Adrenal gland (tissue), 9 donors: ENCODE measurements at regions not wholly inside any gene's neighbourhood (a gene's known extent, or its start where the extent isn't known, plus 50 kb on each side); places are given as distances from the start of the nearest gene placed in this dataset.
A peak's percentile ranks its signal among the peaks of the same experiment; 100 is the strongest.

Experiments used
- DNase-seq, 7 donors: peaks; one replicate each; pipeline ENCODE4 v3.0.0-alpha.2; 2019 to 2020
- H3K27ac ChIP-seq, 5 donors: fragments of 200-600 bp; sonication (generic) in 4 of 5; 1 replicate in 3 of 5; 2 replicates in 2 of 5; pipeline versions ENCODE4 v1.5.1 to v1.8.0; 2016 to 2020; ENCODE audit warnings: mild to moderate bottlenecking in 1 of 5
- H3K27me3 ChIP-seq: fragments of 200-600 bp; 2 replicates; pipeline ENCODE4 v1.8.0; 2021
- H3K36me3 ChIP-seq, 2 donors: fragments of 200-600 bp; replicated peaks in 1 of 2; 1 replicate in 1 of 2; 2 replicates in 1 of 2; pipeline versions ENCODE4 v1.5.1 to v1.8.0; 2018 to 2022
- H3K4me1 ChIP-seq, 2 donors: fragments of 200-600 bp; replicated peaks in 1 of 2; 1 replicate in 1 of 2; 2 replicates in 1 of 2; pipeline versions ENCODE4 v1.5.1 to v1.8.0; 2018 to 2021
- H3K4me3 ChIP-seq, 4 donors: fragments of 200-600 bp; sonication (generic) in 3 of 4; one replicate each; pipeline ENCODE4 v1.5.1; 2016 to 2018
- H3K9me3 ChIP-seq, 3 donors: fragments of 200-600 bp; sonication (generic) in 1 of 3; replicated peaks in 1 of 3; 1 replicate in 2 of 3; 2 replicates in 1 of 3; pipeline versions ENCODE4 v1.5.1 to v1.8.0; 2016 to 2021
- CTCF ChIP-seq, 6 experiments: fragments of 450-650 bp in 4 of 6; fragments of 200-600 bp in 2 of 6; sonication (generic) in 1 of 6; IDR thresholded peaks; 1 replicate in 5 of 6; 2 replicates in 1 of 6; pipeline versions ENCODE4 v1.5.1 to v1.8.0; 2016 to 2021; ENCODE audit warnings: antibody characterized with exemption in 6 of 6, mild to moderate bottlenecking in 2 of 6, moderate library complexity in 1 of 6
- POLR2A ChIP-seq, 2 donors: fragments of 450-650 bp; IDR thresholded peaks; one replicate each; pipeline ENCODE4 v1.6.1; 2017; ENCODE audit warnings: antibody characterized with exemption in 2 of 2, mild to moderate bottlenecking in 2 of 2, moderate library complexity in 1 of 2
- WGBS, 4 donors: extraction: QIAGEN DNeasy Blood & Tissue Kit in 2 of 4; methylation state at CpG; one replicate each; pipeline versions ENCODE4 v1.1.5 to v1.1.7; 2013 to 2017; 5-methylcytosine and 5-hydroxymethylcytosine counted together
- intact Hi-C, 2 donors: fragments of 100-400 bp; cut with DNase I; formaldehyde crosslinking; loops; one replicate each; pipeline versions ENCODE4 v1.14.1 to v1.15.0; 2022 to 2023
- donor health status: healthy with polysubstance abuse.
- donor health status: Bipolar disorder and iron deficiency.
- donor health status: DM: yes; HTN: yes; CAD: no.
- donor health status: DM: no; HTN: no; CAD: no.
- donor health status: DM: no; HTN: no; CAD: no.

- DNase-seq, result no peak
- Histone ChIP-seq H3K27me3 (no peaks in the 10 kb centered on the region), H3K4me1 (no peaks in the 10 kb centered on the region), H3K36me3 (no peaks in the 10 kb centered on the region), H3K4me3 (no peak overlapping the region), H3K9me3 (no peaks in the 10 kb centered on the region), H3K27ac (no peak overlapping the region)
- TF ChIP-seq POLR2A (IDR thresholded peaks at IDR 0.05), result no peak
- peak in 2 of 6 experiments; percentile 14 to 17 for TF ChIP-seq CTCF (IDR thresholded peaks at IDR 0.05)
- intact Hi-C loops, result no loop called here
- WGBS, 4 donors, result 62 to 71% (median 69%) methylated on average over 4 of the region's 4 CpGs
These were observed 163.0 kb upstream of the TSC22D1 start for GRCh38 chr13:44739120-44739519.

- 85 to 87% (median 86%) methylated on average over 2 of the region's 2 CpGs for WGBS, 4 donors
- no peaks in the 10 kb centered on the region for H3K36me3 ChIP-seq
- H3K9me3 ChIP-seq, result no peaks in the 10 kb centered on the region
- TF ChIP-seq CTCF (IDR thresholded peaks at IDR 0.05) (no peak), POLR2A (IDR thresholded peaks at IDR 0.05) (no peak)
- intact Hi-C loops, result no loop called here
- H3K4me3 ChIP-seq, result no peak overlapping the region
- H3K27me3 ChIP-seq, result no peaks in the 10 kb centered on the region
- H3K4me1 ChIP-seq, result no peaks in the 10 kb centered on the region
- no peak overlapping the region for H3K27ac ChIP-seq
- no peak for DNase-seq
These were observed 162.3 kb upstream of the TSC22D1 start for GRCh38 chr13:44738463-44738862.

- Histone ChIP-seq H3K27me3 (no peaks in the 10 kb centered on the region), H3K36me3 (no peaks in the 10 kb centered on the region), H3K4me3 (no peak overlapping the region), H3K4me1 (no peaks in the 10 kb centered on the region), H3K9me3 (no peaks in the 10 kb centered on the region), H3K27ac (no peak overlapping the region)
- no peak for DNase-seq
- intact Hi-C loops, result no loop called here
- WGBS, 4 donors, result 82 to 94% (median 88%) methylated on average over 4 of the region's 4 CpGs
- TF ChIP-seq POLR2A (IDR thresholded peaks at IDR 0.05) (no peak), CTCF (IDR thresholded peaks at IDR 0.05) (no peak)
These were observed 159.7 kb upstream of the TSC22D1 start for GRCh38 chr13:44735806-44736205.

- intact Hi-C loops, result no loop called here
- H3K4me1 ChIP-seq, result no peaks in the 10 kb centered on the region
- TF ChIP-seq CTCF (IDR thresholded peaks at IDR 0.05) (no peak), POLR2A (IDR thresholded peaks at IDR 0.05) (no peak)
- H3K9me3 ChIP-seq, result no peaks in the 10 kb centered on the region
- 67 to 95% (median 78%) methylated on average over 1 of the region's 1 CpG for WGBS, 4 donors
- peak in 4 of 7 donors; percentile 32 to 60 (median 48) for DNase-seq
- no peak overlapping the region for H3K4me3 ChIP-seq
- H3K27ac ChIP-seq, result no peak overlapping the region
- H3K36me3 ChIP-seq, result no peaks in the 10 kb centered on the region
- H3K27me3 ChIP-seq, result no peaks in the 10 kb centered on the region
These were observed 158.1 kb upstream of the TSC22D1 start for GRCh38 chr13:44734201-44734707.
